Smooth muscle cell (in vitro differentiated cells): ENCODE measurements at regions not wholly inside any gene's neighbourhood (a gene's known extent, or its start where the extent isn't known, plus 50 kb on each side); places are given as distances from the start of the nearest gene placed in this dataset.
"Not testable (repeated sequence)": the region's sequence is repeated elsewhere in the genome, so short reads cannot be mapped to it uniquely, and the experiment has no call there.

ENCODE experiments used
- DNase-seq: peaks from one replicate; lab custom pipeline; 2025; ENCODE audit not compliant: unreplicated experiment; lab: John Stamatoyannopoulos, UW
- H2AFZ ChIP-seq: fragments of 200-600 bp; sonication (generic); 2 replicates; pipeline ENCODE4 v1.6.0; 2016; ENCODE audit warnings: antibody characterized with exemption, low read depth, mild to moderate bottlenecking
- H3F3A ChIP-seq: fragments of 200-600 bp; sonication (generic); 2 replicates; pipeline ENCODE4 v1.6.0; 2017; ENCODE audit warnings: antibody characterized with exemption, low read depth
- H3K27ac ChIP-seq: fragments of 200-600 bp; sonication (generic); 2 replicates; pipeline ENCODE4 v1.5.1; 2016; ENCODE audit warnings: low read depth, mild to moderate bottlenecking
- H3K27me3 ChIP-seq: fragments of 200-600 bp; sonication (generic); 2 replicates; pipeline ENCODE4 v1.6.1; 2016; ENCODE audit warnings: low read depth, mild to moderate bottlenecking
- H3K36me3 ChIP-seq: fragments of 200-600 bp; sonication (generic); 2 replicates; pipeline ENCODE4 v1.5.1; 2016; ENCODE audit warnings: low read depth
- H3K4me1 ChIP-seq: fragments of 200-600 bp; sonication (generic); 2 replicates; pipeline ENCODE4 v1.5.1; 2016; ENCODE audit warnings: low read depth
- H3K4me2 ChIP-seq: fragments of 200-600 bp; sonication (generic); 2 replicates; pipeline ENCODE4 v1.6.0; 2016; ENCODE audit warnings: mild to moderate bottlenecking
- H3K4me3 ChIP-seq: fragments of 200-600 bp; sonication (generic); 2 replicates; pipeline ENCODE4 v1.5.1; 2016; ENCODE audit warnings: mild to moderate bottlenecking
- H3K79me2 ChIP-seq: fragments of 200-600 bp; sonication (generic); 2 replicates; pipeline ENCODE4 v1.6.0; 2016; ENCODE audit warnings: low read depth, mild to moderate bottlenecking
- H3K9ac ChIP-seq: fragments of 200-600 bp; sonication (generic); 2 replicates; pipeline ENCODE4 v1.6.0; 2016; ENCODE audit warnings: low read depth
- H3K9me3 ChIP-seq: fragments of 200-600 bp; sonication (generic); replicated peaks from 2 replicates; pipeline ENCODE4 v1.5.1; 2016; ENCODE audit warnings: low read depth
- H4K20me1 ChIP-seq: fragments of 200-600 bp; sonication (generic); 2 replicates; pipeline ENCODE4 v1.6.0; 2016; ENCODE audit warnings: low read depth
- CTCF ChIP-seq: fragments of 200-600 bp; sonication (generic); IDR thresholded peaks from 2 replicates; pipeline ENCODE4 v1.5.1; 2017; ENCODE audit warnings: borderline replicate concordance, mild to moderate bottlenecking, antibody characterized with exemption; ENCODE audit not compliant: insufficient read depth, poor library complexity, severe bottlenecking
- WGBS: methylation state at CpG from one replicate; pipeline ENCODE4 v1.1.7; 2016; ENCODE audit warnings: low lambda C conversion rate; 5-methylcytosine and 5-hydroxymethylcytosine counted together

DNA sequence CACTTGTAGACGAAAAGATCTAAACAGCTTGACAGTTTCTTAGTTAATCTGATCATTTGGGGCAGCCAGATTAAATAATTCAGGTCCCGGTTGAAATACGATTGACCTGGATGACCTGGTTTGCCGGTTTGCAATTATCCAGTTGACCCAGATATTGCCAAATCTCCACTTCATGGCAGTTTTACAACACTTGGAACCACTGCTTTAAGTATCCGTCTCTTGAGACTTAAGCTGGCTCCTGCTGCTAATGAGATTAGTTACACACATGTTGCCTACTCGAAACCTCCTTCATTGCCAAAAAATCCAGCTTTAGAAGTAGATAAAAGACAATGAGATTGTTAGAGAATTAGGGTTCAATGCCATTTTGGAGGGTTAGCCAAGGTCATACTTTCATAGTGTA, 136.2 kb upstream of the HAPLN1 start:
- Histone ChIP-seq H3K4me1 (no peaks in the 10 kb centered on the region), H3K4me2 (no peak overlapping the region), H3K27ac (no peak overlapping the region), H4K20me1 (no peaks in the 10 kb centered on the region), H3K4me3 (no peak overlapping the region), H3K79me2 (no peaks in the 10 kb centered on the region), H3F3A (no peaks in the 10 kb centered on the region), H3K9me3 (no peaks in the 10 kb centered on the region), H3K27me3 (no peaks in the 10 kb centered on the region), H3K9ac (no peak overlapping the region), H2AFZ (no peak overlapping the region), H3K36me3 (no peaks in the 10 kb centered on the region)
- no peak for TF ChIP-seq CTCF
- 65% methylated on average over 6 of the region's 6 CpGs for WGBS
- DNase-seq = no peak

DNA sequence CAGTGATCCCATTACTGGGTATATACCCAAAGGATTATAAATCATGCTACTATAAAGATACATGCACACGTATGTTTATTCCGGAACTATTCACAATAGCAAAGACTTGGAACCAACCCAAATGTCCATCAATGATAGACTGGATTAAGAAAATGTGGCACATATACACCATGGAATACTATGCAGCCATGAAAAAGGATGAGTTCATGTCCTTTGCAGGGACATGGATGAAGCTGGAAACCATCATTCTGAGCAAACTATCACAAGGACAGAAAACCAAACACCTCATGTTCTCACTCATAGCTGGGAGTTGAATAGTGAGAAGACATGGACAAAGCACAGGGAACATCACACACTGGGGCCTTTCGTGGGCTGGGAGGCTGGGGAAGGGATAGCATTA, 129.8 kb upstream of the HAPLN1 start:
- not testable (repeated sequence) for H3K27me3 ChIP-seq, H3K4me3 ChIP-seq, H3K4me2 ChIP-seq, H3F3A ChIP-seq, H3K9me3 ChIP-seq, H2AFZ ChIP-seq, H3K27ac ChIP-seq, H3K4me1 ChIP-seq, H3K36me3 ChIP-seq, H4K20me1 ChIP-seq, H3K9ac ChIP-seq, H3K79me2 ChIP-seq, DNase-seq
- 97% methylated on average over 3 of the region's 3 CpGs for WGBS

DNA sequence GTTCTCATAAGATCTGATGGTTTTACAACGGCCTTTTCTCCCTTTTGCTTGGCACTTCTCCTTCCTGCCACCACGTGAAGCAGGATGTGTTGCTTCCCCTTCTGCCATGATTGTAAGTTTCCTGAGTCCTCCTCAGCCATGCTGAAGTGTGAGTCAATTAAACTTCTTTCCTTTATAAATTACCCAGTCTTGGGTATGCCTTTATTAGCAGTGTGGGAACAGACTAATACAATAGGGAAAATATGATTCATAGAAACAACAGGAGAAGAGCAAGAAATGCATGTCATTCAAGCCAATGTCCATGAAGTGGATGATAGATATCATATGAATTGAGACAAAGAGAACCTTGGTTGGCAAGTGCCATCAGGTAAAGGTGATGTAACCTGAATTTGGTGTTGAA, 128.3 kb upstream of the HAPLN1 start:
- Histone ChIP-seq H3K4me2 (no peak overlapping the region), H3K27me3 (no peaks in the 10 kb centered on the region), H3K9me3 (no peaks in the 10 kb centered on the region), H3K36me3 (no peaks in the 10 kb centered on the region), H3F3A (no peaks in the 10 kb centered on the region), H3K9ac (no peak overlapping the region), H3K79me2 (no peaks in the 10 kb centered on the region), H3K27ac (no peak overlapping the region), H2AFZ (no peak overlapping the region), H4K20me1 (no peaks in the 10 kb centered on the region), H3K4me1 (no peaks in the 10 kb centered on the region), H3K4me3 (no peak overlapping the region)
- DNase-seq = no peak
- WGBS = 90% methylated on average over 2 of the region's 2 CpGs
- no peak for TF ChIP-seq CTCF

DNA sequence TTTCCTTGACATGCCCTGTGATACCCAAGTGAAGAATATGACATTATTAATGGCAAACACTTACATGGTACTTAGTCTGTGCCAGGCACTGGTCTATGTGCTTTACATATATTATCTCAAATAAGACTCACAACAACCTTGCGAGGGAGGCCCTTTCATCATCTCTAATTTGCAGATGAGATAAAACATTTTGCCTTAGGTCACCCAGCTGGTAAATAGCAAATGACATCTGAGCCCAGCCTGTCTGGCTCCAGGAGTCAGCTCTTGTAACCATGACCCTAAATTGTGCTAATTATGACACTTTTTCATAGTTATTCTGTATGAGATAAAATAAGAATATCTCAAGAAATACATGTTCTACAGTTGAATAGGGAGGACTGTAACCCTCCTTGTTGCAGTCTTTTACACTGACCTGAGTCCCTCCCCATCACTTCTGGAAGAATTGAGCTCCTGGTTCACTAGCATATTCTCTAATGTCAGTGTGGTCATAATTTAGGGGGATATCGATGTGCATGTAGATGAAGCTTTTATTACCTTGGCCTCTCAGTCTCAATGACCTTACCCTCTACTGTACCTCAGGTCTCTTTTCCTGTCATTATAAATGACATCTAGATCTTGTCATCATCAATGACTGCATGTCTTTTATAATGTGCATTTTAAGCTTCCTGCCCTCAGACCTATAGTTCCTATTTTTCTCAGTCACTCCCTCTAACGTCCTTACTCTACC, 126.1 kb upstream of the HAPLN1 start:
- no peak for TF ChIP-seq CTCF

More for the DNA sequence above, 126.1 kb upstream of the HAPLN1 start:
- H3K4me1 ChIP-seq = no peaks in the 10 kb centered on the region
- H3K4me3 ChIP-seq = no peak overlapping the region
- WGBS = 82% methylated on average over 3 of the region's 3 CpGs
- H2AFZ ChIP-seq = no peak overlapping the region
- H3K27ac ChIP-seq = no peak overlapping the region
- no peaks in the 10 kb centered on the region for H3F3A ChIP-seq
- no peaks in the 10 kb centered on the region for H3K27me3 ChIP-seq
- H3K79me2 ChIP-seq = no peaks in the 10 kb centered on the region
- no peak overlapping the region for H3K9ac ChIP-seq
- no peak overlapping the region for H3K4me2 ChIP-seq
- no peak for DNase-seq
- no peaks in the 10 kb centered on the region for H3K9me3 ChIP-seq
- H3K36me3 ChIP-seq = no peaks in the 10 kb centered on the region
- no peaks in the 10 kb centered on the region for H4K20me1 ChIP-seq
